Lung microvascular endothelial cell (primary cell): ENCODE measurements at regions not wholly inside any gene's neighbourhood (a gene's known extent, or its start where the extent isn't known, plus 50 kb on each side); places are given as distances from the start of the nearest gene placed in this dataset.
"Not testable (repeated sequence)": the region's sequence is repeated elsewhere in the genome, so short reads cannot be mapped to it uniquely, and the experiment has no call there.

ENCODE experiments used
- DNase-seq, 2 donors: peaks; one replicate each; pipeline versions ENCODE4 v3.0.0 to v3.0.0-alpha.2; 2010; ENCODE audit warnings: low read depth in 2 of 2

GRCh38 chr14:87815121-87815520 is 177.9 kb downstream of the GALC start:
- DNase-seq, result no peak

GRCh38 chr14:87813686-87814085 is 179.3 kb downstream of the GALC start:
- no peak for DNase-seq

- no peak for DNase-seq
Measured at GRCh38 chr14:87813211-87813610, 179.8 kb downstream of the GALC start.

GRCh38 chr14:87811246-87811645 is 181.7 kb downstream of the GALC start:
- no peak for DNase-seq

GRCh38 chr14:87810711-87811110 is 182.3 kb downstream of the GALC start:
- no peak for DNase-seq

- no peak for DNase-seq
Measured at GRCh38 chr14:87809261-87809660, 183.7 kb downstream of the GALC start.

GRCh38 chr14:87805315-87805723 is 187.7 kb downstream of the GALC start:
- peak in 1 of 2 donors; percentile 40 for DNase-seq

GRCh38 chr14:87800216-87800615 is 192.8 kb downstream of the GALC start:
- no peak for DNase-seq

GRCh38 chr14:87799400-87799799 is 193.6 kb downstream of the GALC start:
- DNase-seq, result no peak

GRCh38 chr14:87797001-87797400 is 196.0 kb downstream of the GALC start:
- DNase-seq, result no peak

- no peak for DNase-seq
Measured at GRCh38 chr14:87794561-87794960, 198.4 kb downstream of the GALC start.

GRCh38 chr14:87785897-87786296 is 207.1 kb downstream of the GALC start:
- DNase-seq, result no peak

GRCh38 chr14:87784386-87784785 is 208.6 kb downstream of the GALC start:
- no peak for DNase-seq

- DNase-seq, result no peak
Measured at GRCh38 chr14:87783071-87783470, 209.9 kb downstream of the GALC start.

- no peak for DNase-seq
Measured at GRCh38 chr14:87772854-87773253, 220.1 kb downstream of the GALC start.

GRCh38 chr14:87767567-87767901 is 225.4 kb downstream of the GALC start:
- no peak for DNase-seq

- no peak for DNase-seq
Measured at GRCh38 chr14:87758876-87759275, 234.1 kb downstream of the GALC start.

GRCh38 chr14:87756661-87757060 is 236.3 kb downstream of the GALC start:
- DNase-seq, result no peak

- DNase-seq, result no peak
Measured at GRCh38 chr14:87754520-87755223, 238.3 kb downstream of the GALC start.

GRCh38 chr14:87748558-87748957 is 244.4 kb downstream of the GALC start:
- DNase-seq, result no peak

- peak; percentile 7 to 31 for DNase-seq
Measured at GRCh38 chr14:87745507-87746118, 247.4 kb downstream of the GALC start.

- DNase-seq, result not testable (repeated sequence)
Measured at GRCh38 chr14:87734577-87735360, 258.2 kb downstream of the GALC start.

GRCh38 chr14:87733115-87733514 is 259.9 kb downstream of the GALC start:
- not testable (repeated sequence) for DNase-seq
